ENCODE measurements at regions not wholly inside any gene's neighbourhood (a gene's known extent, or its start where the extent isn't known, plus 50 kb on each side); places are given as distances from the start of the nearest gene placed in this dataset.

- H3K27ac Mint-ChIP-seq: no peak overlapping the region
- H3K9me3 Mint-ChIP-seq: peaks cover 4 to 8% of the 10 kb centered on the region in 2 donors
- no peak overlapping the region for H3K4me3 Mint-ChIP-seq
- no peaks in the 10 kb centered on the region for H3K4me1 Mint-ChIP-seq
- ATAC-seq (no peak), DNase-seq (no peak)
- no peaks in the 10 kb centered on the region for H3K27me3 Mint-ChIP-seq
These were observed 365.3 kb downstream of the MTRR start for GRCh38 chr5:8234179-8234770.

- H3K27ac Mint-ChIP-seq: no peak overlapping the region
- no peaks in the 10 kb centered on the region for H3K4me1 Mint-ChIP-seq
- H3K27me3 Mint-ChIP-seq: no peaks in the 10 kb centered on the region
- H3K9me3 Mint-ChIP-seq: peaks cover 4 to 8% of the 10 kb centered on the region in 2 donors
- H3K4me3 Mint-ChIP-seq: no peak overlapping the region
- ATAC-seq (no peak), DNase-seq (no peak)
These were observed 369.1 kb downstream of the MTRR start for GRCh38 chr5:8238080-8238479.

DNA sequence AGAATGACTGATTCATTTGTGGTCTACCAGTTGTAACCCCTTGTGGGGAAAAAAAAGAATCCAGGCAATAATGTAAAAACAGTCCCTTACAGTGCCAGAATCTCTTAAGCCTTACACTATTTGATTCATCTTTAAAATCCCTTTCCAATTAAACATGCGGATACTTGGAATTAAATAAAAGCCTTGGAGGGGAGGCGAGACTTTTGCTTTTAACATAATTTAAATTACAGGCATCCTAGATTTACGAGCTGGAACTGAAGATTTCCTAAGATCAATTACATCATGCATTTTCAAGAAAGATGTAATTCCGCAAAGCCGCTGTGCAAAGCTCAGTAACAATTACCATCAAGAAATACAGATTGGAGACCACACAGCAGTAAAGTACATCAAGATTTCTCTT, 370.2 kb downstream of the MTRR start:
- no peak for ATAC-seq
- Mint-ChIP-seq H3K27ac (no peak overlapping the region), H3K4me1 (no peaks in the 10 kb centered on the region), H3K9me3 (peaks cover 4 to 11% of the 10 kb centered on the region in 2 donors), H3K4me3 (no peak overlapping the region), H3K27me3 (no peaks in the 10 kb centered on the region)
- DNase-seq: no peak

GRCh38 chr5:8239646-8240045, 370.7 kb downstream of the MTRR start:
- no peak for DNase-seq
- no peak for ATAC-seq
- no peaks in the 10 kb centered on the region for H3K27me3 Mint-ChIP-seq
- no peak overlapping the region for H3K4me3 Mint-ChIP-seq
- no peaks in the 10 kb centered on the region for H3K4me1 Mint-ChIP-seq
- H3K9me3 Mint-ChIP-seq: peaks cover 4 to 15% of the 10 kb centered on the region in 2 donors
- H3K27ac Mint-ChIP-seq: no peak overlapping the region

DNA sequence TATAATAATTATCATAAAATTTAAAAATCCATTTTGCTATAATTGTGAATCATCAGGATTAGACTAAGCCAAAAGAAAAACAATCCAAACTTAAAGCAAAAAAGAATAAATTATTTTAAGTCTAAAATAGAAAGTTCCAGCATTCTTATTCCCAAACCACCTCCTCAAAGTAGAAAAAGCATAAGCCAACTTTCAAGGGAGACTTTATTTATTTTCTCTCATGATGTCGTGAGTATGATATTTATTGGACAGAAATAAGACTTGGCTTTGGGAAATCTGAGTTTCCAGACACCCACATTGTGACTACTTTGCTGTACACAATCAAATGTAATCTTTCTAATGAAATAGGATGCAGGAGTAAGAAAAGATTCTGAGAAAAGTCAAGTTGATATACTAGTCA, 372.1 kb downstream of the MTRR start:
- H3K27ac Mint-ChIP-seq: no peak overlapping the region
- H3K4me3 Mint-ChIP-seq: no peak overlapping the region
- peaks cover 4 to 16% of the 10 kb centered on the region in 2 donors for H3K9me3 Mint-ChIP-seq
- DNase-seq (no peak), ATAC-seq (no peak)
- no peaks in the 10 kb centered on the region for H3K4me1 Mint-ChIP-seq
- H3K27me3 Mint-ChIP-seq: no peaks in the 10 kb centered on the region

GRCh38 chr5:8241558-8241957, 372.6 kb downstream of the MTRR start:
- no peak overlapping the region for H3K27ac Mint-ChIP-seq
- no peaks in the 10 kb centered on the region for H3K27me3 Mint-ChIP-seq
- H3K4me3 Mint-ChIP-seq: no peak overlapping the region
- peaks cover 0 to 11% of the 10 kb centered on the region in 2 donors for H3K9me3 Mint-ChIP-seq
- ATAC-seq: no peak
- H3K4me1 Mint-ChIP-seq: no peaks in the 10 kb centered on the region
- DNase-seq: no peak

DNA sequence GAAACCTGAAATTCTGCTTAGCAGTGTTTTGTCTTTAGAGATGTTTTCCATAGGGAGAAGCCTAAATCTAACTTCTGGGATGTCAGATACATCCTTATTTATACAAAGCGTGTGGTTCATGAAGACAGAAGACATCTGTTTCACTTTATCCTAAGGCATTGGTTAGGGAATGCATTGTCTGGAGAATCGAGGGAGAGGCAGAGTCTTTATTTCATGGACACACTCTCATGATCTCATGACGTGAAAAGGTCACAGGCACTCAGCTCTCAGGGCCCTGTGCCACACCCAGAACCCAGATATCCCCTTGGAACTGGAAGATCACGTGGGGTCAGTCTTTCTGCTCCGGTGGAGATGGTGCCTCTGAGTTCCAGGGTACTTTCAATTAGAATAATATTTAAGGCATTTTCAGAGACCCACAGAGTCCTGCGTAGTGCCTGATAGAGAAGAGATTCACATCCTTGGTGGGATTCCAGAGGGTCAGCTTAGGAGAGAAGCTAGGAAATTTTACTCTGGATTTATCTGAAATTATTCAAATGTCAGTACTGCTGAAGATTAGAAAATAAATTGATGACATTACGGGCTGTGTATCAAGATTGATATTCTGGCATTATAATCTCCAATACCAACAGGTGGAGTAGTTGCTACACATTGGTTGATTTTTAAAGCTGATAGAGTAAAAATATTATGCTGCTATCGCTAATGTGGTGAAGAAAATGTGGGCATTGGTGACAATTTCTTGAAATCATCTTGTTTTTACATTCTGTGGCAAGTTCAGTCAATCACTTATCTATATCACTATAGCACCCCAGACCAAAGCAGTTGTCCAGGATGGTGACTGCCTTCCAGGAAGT, 378.3 kb downstream of the MTRR start:
- no peaks in the 10 kb centered on the region for H3K27me3 Mint-ChIP-seq
- H3K27ac Mint-ChIP-seq: no peak overlapping the region
- no peak for ATAC-seq
- no peak overlapping the region for H3K4me3 Mint-ChIP-seq
- H3K4me1 Mint-ChIP-seq: no peaks in the 10 kb centered on the region
- H3K9me3 Mint-ChIP-seq: peaks cover 8 to 15% of the 10 kb centered on the region in 2 donors
- no peak for DNase-seq

GRCh38 chr5:8253376-8253775, 384.4 kb downstream of the MTRR start:
- Mint-ChIP-seq H3K9me3 (peaks cover 4 to 8% of the 10 kb centered on the region in 2 donors), H3K27ac (no peak overlapping the region), H3K27me3 (no peaks in the 10 kb centered on the region), H3K4me3 (no peak overlapping the region), H3K4me1 (no peaks in the 10 kb centered on the region)
- no peak for ATAC-seq
- DNase-seq: no peak

DNA sequence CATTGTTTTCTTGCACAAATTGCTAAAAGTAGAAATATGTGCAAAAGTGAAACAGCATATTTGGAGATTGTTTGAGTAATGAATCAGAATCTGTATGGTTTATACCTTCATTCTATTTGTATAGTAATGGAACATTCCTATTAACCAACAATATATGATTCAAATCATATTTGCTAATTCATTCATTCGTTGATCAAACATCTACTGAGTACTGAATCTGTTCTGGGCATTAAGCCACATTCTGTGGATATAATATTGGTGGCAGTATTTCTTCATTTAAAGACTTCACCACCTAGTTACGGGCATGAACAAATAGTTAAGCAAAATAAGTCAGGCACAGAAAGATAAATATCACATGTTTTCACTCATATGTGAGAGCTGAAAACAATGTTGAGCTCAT, 385.7 kb downstream of the MTRR start:
- Mint-ChIP-seq H3K9me3 (peaks cover 4 to 6% of the 10 kb centered on the region in 2 donors), H3K27ac (no peak overlapping the region), H3K4me1 (no peaks in the 10 kb centered on the region), H3K4me3 (no peak overlapping the region), H3K27me3 (no peaks in the 10 kb centered on the region)
- DNase-seq: no peak
- ATAC-seq: no peak

GRCh38 chr5:8258801-8259200, 389.9 kb downstream of the MTRR start:
- Mint-ChIP-seq H3K27ac (no peak overlapping the region), H3K27me3 (no peaks in the 10 kb centered on the region), H3K4me3 (no peak overlapping the region), H3K4me1 (no peaks in the 10 kb centered on the region), H3K9me3 (no peaks in the 10 kb centered on the region)
- no peak for DNase-seq
- ATAC-seq: no peak

DNA sequence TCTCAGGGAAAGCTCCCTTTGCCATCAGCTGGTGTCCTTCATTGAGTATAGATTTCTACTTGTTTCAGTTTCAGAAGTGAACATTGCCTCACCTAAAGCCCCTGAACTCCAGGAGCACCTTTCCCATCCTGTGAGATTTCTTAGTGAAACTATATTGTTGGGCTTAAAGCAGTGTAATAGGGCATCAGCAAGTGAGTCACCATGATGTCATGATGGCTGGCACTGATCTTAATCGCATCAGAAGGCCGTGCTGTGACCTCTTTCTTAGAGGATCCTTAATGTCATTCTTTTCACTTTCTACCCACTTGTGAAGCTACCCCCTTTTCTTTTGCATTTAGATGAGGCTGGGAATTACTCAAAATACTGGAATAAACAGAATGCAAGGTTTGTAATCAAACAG, 401.3 kb downstream of the MTRR start:
- ATAC-seq (no peak), DNase-seq (no peak)
- no peaks in the 10 kb centered on the region for H3K27me3 Mint-ChIP-seq
- peaks cover 17 to 21% of the 10 kb centered on the region in 2 donors for H3K9me3 Mint-ChIP-seq
- no peak overlapping the region for H3K27ac Mint-ChIP-seq
- H3K4me1 Mint-ChIP-seq: no peaks in the 10 kb centered on the region
- no peak overlapping the region for H3K4me3 Mint-ChIP-seq

- ATAC-seq: no peak
- H3K27ac Mint-ChIP-seq: no peak overlapping the region
- H3K4me3 Mint-ChIP-seq: no peak overlapping the region
- no peaks in the 10 kb centered on the region for H3K4me1 Mint-ChIP-seq
- H3K9me3 Mint-ChIP-seq: peaks cover 4 to 5% of the 10 kb centered on the region in 2 donors
- DNase-seq: no peak
- H3K27me3 Mint-ChIP-seq: no peaks in the 10 kb centered on the region
These were observed 411.9 kb downstream of the MTRR start for GRCh38 chr5:8280711-8281363.

DNA sequence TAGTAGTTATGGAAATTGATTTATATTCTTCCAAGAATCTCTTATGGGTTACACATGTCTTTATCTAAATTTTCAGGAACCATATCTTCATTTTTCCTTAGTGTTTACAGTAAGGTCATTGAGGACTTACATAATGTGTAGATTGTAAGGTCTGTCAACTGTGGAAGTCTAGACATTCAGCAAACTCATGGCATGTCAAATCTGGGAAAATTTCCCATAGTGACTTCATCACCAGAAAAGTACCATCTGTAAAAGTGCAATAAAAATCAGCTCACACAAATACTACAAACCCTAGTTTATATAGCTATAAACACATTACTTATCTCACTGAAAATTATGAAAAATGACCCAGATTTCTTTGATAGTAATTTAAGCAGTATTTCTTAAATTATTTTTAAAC, 419.4 kb downstream of the MTRR start:
- no peak for DNase-seq
- no peak for ATAC-seq
- Mint-ChIP-seq H3K4me1 (no peaks in the 10 kb centered on the region), H3K27me3 (no peaks in the 10 kb centered on the region), H3K9me3 (no peaks in the 10 kb centered on the region), H3K4me3 (no peak overlapping the region), H3K27ac (no peak overlapping the region)

DNA sequence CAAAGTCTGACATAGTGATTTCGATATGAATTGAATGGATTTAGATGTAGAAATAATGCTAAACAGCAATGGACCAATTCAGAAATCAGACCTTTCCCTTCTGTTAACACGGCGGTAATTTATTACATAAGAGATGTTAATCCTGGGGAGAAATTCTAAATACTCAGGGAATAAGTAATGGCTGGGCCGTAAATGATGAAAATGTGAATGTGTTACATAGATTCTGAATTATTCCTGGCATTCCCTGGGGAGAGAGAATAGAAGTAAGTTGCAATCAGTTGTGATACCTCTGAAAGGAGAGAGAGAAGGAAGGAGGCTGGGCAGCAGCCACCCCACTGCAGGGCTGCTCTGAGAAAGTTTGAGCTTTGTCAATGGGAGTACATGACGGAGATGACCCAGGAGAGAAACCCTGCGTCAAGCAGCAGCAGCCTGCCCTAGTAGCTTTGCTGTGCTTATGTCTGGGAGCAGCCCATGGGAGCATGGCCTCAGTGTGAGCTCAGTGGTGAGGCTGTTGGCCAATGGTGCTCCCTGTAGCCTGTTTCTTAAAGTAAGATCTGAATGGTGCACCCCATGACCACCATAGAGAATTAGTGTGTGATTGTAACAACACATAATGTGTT, 420.1 kb downstream of the MTRR start:
- no peak overlapping the region for H3K27ac Mint-ChIP-seq
- H3K27me3 Mint-ChIP-seq: no peaks in the 10 kb centered on the region
- ATAC-seq (no peak), DNase-seq (no peak)
- H3K4me3 Mint-ChIP-seq: no peak overlapping the region
- H3K9me3 Mint-ChIP-seq: no peaks in the 10 kb centered on the region
- H3K4me1 Mint-ChIP-seq: no peaks in the 10 kb centered on the region

DNA sequence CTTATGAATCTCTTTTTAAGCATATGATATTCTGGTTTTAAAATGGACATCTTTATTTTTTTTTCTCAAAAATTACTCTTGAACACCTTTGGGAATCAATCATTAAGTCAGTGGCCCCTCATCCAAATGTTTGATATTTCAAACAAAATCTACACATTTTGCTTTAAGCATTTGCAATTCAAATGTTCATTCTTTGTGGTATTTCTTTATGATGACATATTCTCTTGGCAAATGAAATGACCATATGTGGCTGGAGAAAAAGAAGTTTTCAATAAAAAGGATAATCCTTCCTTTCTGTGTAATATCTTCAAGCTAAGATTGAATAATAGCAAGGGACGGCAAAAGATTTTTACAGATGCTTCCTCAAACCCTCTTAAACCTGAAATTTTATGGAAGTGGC, 420.8 kb downstream of the MTRR start:
- H3K9me3 Mint-ChIP-seq: peaks cover 0 to 2% of the 10 kb centered on the region in 2 donors
- no peak overlapping the region for H3K4me3 Mint-ChIP-seq
- no peaks in the 10 kb centered on the region for H3K4me1 Mint-ChIP-seq
- no peaks in the 10 kb centered on the region for H3K27me3 Mint-ChIP-seq
- H3K27ac Mint-ChIP-seq: no peak overlapping the region
- ATAC-seq (no peak), DNase-seq (no peak)

GRCh38 chr5:8290721-8291120, 421.8 kb downstream of the MTRR start:
- no peak for ATAC-seq
- H3K4me1 Mint-ChIP-seq: no peaks in the 10 kb centered on the region
- H3K9me3 Mint-ChIP-seq: peaks cover 0 to 8% of the 10 kb centered on the region in 2 donors
- no peak overlapping the region for H3K27ac Mint-ChIP-seq
- no peak overlapping the region for H3K4me3 Mint-ChIP-seq
- H3K27me3 Mint-ChIP-seq: no peaks in the 10 kb centered on the region
- DNase-seq: no peak

All from stimulated activated naive CD8-positive, alpha-beta T cell treated with anti-CD3 and anti-CD28 coated beads, Interleukin-15, amount 100 ng/mL, for 72 hours (primary cell).